HCEC 1CT (cell line): ENCODE measurements at regions not wholly inside any gene's neighbourhood (a gene's known extent, or its start where the extent isn't known, plus 50 kb on each side); places are given as distances from the start of the nearest gene placed in this dataset.
"Not testable (repeated sequence)": the region's sequence is repeated elsewhere in the genome, so short reads cannot be mapped to it uniquely, and the experiment has no call there.

Experiments used
- DNase-seq: peaks from one replicate; pipeline ENCODE4 v3.0.0-alpha.2; 2017

DNA sequence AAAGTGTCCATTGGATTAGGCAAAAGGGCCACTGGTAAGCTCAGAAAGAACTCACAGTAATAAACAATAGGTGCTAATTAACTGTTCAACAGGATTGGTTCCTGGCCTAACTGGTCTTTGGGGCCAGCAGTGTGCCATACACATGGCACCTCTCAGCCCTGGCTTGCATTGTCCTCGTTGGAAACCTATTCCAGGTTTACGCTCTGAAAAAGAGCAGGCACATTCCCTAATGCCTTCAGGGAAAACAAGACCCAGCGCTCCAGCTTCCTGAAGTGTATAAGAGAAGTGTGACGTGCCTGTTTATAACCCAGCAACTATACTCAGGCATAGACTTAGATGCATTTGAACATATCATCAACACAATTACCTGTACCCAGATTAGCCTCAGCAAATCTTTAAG, 51.9 kb upstream of the RBM47 start:
- no peak for DNase-seq

DNA sequence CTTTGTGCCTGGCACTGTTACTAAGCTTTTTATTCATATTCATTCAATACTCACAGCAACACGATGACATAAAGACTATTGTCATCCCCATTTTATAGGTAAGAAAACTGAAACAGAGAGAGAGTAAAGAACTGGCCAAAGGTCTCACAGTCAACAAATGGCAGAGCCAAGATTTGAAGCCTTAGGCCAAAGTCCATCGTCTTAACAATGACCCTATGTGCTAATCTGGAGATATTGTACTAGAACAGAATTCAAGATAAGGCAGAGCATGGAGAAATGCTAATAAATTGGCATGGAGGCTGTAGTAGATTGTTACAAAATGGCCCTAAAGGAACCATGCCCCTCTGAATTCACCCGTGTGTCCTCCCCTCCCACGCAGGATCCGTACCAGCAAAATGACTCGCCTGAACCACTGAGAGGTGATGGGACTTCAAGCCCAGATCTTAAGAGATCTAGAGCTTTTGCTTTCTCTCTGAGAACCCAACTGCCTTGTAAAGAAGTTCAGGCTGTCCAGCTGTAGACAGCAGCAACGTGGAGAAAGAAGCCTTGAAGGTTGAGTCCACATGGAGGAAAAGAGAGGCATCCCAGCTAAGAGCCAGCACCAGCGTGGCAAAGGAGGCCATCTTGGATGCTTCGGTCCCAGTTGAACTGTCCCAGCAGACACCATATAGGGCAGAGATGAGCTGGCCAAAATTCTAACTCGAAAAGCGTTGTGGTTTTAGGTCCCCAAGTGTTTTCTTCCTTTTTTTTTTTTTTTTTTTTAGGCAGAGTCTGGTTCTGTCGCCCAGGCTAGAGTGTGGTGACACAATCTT, 52.8 kb upstream of the RBM47 start:
- no peak for DNase-seq

DNA sequence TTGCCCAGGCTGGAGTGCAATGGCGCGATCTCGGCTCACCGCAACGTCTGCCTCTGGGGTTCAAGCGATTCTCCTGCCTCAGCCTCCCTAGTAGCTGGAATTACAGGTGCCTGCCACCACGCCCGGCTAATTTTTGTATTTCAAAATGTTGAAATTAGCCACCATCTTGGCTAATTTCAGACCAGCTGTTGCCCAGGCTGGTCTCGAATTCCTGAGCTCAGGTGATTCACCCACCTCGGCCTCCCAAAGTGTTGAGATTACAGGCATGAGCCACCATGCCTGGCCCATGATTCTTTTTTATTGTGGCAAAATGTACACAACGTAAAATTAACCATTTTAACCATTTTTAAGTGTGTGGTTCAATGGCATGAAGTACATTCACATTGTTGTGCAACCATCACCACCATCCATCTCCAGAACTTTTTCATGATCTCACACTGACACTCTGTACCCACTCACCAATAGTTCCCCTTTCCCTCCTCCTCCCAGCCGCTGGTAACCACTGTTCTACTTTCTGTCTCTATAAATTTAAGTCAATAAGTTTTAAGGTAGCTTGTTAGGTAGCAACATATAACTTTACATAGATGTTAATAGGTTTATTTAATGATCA, 54.0 kb upstream of the RBM47 start:
- not testable (repeated sequence) for DNase-seq

DNA sequence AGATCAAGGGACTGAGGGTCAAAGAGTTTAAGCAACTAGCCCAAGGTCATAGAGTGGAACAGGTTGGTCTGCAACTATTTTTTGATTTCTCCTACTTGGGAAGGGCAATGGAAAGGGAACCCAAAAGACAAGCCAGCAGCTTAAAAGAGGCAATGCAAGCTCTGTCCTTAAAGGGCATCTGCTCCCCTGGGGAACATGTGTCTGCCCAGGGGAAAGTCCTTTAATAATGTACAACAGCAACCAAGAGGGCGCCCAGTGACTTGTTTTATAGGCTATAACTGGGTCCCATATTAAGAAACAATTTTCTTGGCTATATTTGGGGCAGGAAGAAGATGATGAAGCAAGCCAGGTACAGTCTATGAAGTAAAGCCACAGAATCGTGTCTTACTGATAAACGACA, 54.7 kb upstream of the RBM47 start:
- no peak for DNase-seq

DNA sequence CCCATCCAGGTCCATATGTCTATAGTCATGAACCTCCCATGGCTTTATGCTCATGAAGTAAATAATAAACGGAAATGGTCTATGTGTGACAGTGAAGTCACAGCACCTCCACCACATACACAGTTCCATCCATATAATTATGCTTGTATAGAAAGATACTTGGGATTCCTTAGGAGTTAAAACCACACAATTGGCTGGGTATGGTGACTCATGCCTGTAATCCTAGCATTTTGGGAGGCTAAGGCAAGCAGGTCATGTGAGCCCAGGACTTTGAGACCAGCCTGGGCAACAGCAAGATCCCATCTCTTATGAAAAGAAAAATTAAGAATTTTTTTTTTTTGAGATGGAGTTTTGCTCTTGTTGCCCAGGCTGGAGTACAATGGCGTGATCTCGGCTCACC, 55.6 kb upstream of the RBM47 start:
- DNase-seq: peak; percentile 52

DNA sequence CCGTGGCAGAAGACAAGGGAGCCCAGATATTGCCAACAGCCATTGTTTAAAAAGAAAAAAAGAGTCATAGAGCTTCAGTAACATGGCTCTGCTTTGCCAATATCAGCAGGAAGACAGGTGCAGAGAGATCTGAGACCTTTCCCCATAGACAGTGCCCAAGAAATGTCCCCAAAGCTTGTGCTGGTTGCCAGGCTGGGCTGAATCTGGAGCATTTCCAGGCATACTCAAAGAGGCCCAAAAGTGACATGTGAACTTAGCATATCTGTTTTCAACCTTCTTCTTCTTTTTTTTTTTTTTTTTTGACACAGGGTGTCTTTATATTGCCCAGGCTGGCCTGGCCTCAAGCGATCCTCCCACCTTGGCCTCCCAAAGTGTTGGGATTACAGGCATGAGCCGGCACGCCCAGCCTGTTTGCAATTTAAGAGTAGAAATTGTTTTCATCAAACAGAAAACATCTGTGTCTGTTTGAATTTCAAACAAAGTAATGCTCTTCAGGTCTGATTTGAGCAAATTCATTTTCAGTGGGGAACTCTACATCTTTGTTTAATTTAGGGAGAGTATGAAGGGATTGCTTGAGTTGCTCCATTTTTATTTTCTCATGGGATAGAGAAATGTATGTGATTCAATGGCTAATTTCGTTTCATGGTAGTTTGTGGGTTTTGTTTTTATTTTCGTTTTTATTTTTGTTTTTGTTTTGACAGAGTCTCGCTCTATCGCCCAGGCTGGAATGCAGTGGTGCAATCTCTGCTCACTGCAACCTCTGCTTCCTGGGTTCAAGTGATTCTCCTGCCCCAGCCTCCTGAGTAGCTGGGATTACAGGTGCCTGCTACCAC, 56.6 kb upstream of the RBM47 start:
- no peak for DNase-seq

DNA sequence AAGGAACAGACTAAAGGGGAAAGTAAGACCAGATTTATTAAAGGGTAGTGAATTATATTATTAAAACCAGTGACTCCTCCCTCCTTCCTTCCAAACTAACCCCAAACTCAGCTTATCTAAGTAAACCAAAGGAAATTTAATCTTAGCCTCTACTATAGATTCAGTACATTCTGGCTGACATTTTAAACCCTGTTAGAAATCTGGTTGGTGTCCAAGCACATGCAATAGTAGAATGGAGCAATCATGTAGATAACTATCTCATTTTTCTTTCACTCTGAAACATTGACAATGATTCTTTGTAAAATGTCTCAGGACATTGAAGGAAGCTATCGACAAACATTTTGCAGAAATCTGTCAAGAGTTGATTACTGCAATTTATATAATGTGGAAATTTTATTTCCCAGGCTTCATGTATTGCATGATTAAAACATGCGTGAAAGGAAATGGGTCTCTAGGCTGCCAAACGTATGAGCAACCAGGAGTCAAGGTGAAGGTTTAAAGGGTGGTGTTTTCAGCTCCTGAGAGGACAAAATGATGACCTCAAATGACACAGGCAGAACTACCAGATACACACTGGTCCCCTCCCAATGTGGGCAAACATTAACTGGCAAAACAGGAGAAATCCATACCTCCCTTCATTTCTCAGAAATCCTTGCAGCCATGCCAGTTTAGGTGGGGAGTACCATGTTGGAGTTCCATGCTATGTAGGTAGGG, 58.2 kb upstream of the RBM47 start:
- no peak for DNase-seq

DNA sequence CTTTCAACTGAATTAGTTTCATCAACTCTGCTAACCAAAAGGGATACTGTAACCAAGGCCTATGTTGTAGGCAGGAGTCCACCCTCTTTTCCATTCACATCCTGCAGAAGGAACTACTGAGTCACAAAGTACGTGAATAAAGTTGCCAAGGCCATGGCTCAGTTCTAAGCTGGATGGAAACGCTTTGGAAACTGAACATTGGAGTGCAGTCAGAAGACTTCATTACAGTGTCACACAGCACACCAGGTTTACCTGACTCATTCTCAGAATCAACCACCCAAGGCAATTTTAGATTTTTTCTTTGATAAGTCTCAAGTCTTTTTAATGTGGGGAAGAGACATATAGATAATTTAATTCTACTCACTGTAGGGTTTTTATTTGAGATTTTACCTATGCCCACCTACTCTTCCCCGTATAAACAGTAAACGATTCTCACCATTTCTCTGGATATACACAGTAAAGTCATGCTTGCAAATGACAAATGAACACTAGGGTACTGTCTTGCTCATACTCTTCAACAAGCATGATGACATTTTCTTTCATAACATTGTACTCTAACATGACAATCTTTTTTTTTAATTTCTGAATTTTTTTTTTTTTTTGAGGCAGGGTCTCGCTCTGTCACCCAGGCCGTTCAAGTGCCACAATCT, 58.9 kb upstream of the RBM47 start:
- DNase-seq: no peak

DNA sequence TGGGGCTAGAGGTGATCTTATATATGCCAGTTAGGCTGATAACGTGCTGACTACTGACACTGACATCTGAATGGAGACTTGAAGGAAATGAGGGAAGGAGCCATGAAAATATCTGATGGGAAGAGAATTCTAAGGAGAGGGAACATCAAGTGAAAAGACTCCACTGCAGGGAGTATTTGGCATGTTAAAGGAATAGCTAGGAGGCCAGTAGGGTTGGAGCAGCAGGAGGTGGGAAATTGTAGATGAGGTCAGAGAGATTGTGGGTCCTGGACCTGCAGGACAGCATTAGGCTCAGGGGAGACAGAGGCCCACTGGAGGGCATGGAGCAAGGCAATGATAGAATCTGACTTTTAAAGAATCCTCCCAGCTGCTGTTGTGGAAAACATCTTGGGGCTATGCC, 55.8 kb upstream of the NSUN7 start:
- no peak for DNase-seq

DNA sequence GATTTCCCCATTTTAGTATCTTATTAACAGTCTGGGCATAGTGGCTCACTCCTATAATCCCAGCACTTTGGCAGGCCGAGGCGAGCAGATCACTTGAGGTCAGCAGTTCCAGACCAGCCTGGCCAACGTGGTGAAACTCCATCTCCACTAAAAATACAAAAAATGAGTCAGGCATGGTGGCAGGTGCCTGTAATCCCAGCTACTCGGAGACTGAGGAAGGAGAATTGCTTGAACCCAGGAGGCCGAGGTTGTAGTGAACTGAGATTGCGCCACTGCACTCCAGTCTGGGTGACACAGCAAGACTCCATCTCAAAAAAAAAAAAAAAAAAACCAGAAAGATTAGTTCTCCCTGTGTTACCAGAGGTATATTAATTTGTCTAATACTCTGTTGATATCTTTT, 52.3 kb upstream of the NSUN7 start:
- DNase-seq: not testable (repeated sequence)

DNA sequence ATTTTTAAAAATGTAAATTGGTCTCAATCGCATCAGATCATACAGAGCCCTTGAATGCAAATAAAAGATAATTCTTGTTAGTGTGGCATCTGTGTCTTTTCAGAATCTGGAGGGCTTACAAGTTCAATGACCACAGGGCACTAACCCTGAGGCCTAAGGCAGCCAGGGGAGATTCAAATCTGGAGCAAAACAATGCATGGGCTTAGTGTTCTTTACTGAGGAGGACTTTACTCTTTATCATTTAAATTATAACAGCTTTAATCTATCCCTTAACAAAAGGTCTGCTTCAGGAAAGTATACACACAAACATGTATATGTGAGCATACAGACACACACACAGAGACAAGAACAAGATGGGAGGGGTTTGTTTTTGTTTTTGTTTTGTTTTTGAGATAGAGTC, 51.0 kb upstream of the NSUN7 start:
- no peak for DNase-seq

DNA sequence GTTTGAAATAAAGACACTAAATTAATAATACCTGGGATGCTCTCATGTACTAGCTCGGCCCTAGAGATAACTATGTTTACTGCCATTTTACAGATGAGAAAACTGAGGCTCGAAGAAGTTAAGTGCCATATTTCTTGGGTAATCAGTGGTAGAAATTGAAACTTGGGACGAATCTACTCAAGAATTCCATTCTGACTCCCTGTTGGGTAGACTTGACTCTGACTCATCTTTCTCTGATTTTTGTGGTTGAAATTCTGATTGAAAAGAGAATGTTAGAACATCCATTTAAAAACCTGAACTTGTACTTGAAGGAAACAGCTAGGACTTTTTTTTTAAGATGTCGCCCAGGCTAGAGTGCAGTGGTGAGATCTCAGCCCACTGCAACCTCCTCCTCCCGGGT, 50.1 kb upstream of the NSUN7 start:
- DNase-seq: peak; percentile 42
